ENCODE measurements at regions not wholly inside any gene's neighbourhood (a gene's known extent, or its start where the extent isn't known, plus 50 kb on each side); places are given as distances from the start of the nearest gene placed in this dataset.
"Not testable (repeated sequence)": the region's sequence is repeated elsewhere in the genome, so short reads cannot be mapped to it uniquely, and the experiment has no call there.

DNA sequence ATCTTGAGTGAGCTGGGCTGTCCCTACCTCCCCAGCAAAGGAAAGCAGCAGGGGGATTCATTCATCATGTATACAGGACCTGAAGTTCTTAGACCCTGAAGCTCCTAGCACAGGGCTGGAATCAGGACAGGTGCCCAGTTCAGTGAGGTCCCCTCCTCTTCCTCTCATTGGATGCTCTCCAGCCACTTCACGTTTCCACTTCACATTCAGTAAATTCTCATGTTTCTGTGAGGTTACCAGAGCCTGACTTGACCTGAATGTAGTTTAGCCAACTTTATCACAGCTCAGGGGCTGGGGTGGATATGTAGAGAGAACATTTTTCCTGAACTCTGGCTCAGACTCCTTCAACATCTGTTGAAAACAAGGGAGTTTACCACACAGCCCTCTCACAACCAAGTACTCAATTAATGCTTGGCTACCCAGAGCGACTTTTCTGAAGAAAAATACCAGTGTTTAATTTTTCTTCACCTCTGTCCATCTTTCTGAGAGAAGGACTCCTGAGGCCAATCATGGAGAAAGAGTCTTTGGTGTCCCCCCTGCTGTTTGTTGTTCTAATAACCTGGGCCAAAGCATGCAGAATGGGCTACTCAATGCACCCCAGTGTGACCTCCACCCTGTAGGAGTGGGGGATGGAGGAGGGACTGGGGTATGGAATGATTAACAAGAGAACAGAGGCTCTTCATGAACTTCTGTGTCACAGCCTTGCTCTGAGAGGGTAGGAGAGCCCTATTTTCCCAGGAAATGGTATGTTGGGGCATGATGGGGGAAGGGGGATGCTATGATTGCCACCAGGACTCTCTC lies 108.3 kb upstream of the FGGY start:
- DNase-seq, result no peak

DNA sequence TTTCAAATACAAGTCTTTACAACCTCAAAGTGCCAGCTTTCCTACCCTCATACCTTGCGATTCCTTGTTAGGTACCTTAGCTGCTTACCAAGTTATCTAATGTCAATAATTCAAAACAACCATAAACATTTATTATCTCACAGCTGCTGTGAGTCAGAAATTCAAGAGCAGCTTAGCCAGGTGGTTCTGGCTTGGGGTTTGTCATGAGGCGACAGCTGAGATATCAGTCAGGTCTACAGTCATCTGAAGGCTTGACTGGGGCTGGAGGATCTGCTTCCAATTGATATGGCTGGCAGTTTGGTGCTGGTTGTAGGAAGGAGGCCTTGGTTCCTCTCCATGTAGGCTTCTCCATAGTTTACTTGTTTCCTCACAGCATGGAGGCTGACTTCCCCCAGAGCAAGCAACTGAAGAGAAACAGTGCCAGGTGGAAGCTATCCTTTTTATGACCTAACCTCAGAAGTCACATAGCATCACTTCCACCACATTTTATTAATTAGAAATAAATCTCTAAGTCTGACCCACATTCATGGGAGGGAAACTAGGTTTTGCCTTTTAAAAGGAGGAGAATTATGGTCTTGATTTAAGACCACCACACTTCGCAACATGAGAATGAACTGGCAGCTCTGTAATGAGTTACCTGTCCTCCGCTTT lies 103.3 kb upstream of the FGGY start:
- no peak for DNase-seq

DNA sequence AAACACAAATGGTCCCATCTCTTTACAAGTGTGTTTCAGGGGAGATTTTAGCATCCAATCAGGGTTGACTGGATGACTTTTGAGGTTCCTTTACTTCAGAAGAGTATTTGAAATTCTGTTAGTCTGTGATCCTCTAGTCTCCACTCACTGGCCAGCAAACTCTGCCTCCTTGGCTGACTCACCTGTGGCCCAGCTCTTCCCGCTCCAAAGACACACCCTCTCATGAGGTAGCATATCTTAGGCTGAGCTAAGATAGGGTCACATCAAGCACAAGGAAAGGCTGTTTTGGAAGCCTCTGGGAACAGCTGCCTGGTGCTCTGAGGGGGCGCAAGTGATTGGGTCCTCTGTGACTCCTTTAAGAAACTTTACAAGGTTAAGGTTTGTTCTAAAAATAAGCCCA lies 102.3 kb upstream of the FGGY start:
- no peak for DNase-seq

DNA sequence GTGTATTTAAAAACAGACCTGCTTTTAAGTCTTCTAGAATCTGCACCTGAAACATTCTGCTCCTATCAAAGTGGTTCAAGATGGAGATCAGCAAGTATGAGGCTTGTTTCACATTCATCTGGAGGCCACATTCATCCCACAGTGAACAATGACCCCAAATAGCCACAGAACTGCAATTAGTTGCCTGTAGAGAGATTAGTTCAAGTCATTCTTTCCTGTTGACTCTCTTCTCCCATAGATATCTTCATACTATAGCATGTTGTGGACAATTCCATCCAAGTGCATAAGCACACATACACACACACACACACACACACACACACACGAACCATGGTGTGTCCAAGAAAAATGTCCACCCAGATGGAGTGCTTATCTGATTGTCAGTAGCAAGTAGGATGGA lies 101.7 kb upstream of the FGGY start:
- DNase-seq, result no peak

DNA sequence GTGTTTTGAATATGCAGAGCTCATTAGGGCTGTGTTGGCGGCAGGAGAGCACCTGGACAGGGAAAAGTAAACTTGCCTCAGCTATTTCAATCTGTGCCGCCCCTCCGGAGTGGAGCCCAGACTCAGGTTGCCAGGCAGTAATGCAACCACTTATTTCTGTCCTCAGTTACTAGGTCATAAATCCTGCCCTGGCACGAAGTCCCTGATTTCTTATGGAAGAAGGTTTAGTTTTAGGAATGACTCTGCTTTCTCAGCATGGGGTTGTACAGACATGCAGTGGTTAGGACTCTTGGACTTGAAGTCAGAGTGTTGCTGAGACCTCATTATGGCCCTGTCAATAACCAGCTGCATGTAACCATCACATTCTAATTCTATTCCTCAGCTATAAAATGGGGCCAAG lies 98.3 kb upstream of the FGGY start:
- DNase-seq, result no peak

DNA sequence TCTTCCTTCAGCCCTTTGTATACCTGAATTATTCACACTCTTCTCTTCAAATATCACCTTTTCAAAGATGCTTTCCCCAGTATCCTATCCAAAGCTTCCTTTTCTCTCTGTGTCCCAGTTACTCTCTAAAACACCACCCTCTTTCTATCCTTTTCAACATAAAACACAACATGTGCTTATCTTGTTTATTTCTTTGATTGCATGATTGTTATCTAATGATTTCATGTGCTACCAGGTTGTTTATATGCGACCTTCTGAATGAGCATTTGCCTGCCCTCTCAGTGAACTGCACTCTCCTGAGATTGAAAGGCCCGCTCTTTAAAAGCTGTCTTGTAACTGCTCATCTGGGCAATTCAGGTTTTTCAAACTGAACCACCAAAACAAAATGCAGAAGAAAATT lies 97.7 kb upstream of the FGGY start:
- DNase-seq, result no peak

DNA sequence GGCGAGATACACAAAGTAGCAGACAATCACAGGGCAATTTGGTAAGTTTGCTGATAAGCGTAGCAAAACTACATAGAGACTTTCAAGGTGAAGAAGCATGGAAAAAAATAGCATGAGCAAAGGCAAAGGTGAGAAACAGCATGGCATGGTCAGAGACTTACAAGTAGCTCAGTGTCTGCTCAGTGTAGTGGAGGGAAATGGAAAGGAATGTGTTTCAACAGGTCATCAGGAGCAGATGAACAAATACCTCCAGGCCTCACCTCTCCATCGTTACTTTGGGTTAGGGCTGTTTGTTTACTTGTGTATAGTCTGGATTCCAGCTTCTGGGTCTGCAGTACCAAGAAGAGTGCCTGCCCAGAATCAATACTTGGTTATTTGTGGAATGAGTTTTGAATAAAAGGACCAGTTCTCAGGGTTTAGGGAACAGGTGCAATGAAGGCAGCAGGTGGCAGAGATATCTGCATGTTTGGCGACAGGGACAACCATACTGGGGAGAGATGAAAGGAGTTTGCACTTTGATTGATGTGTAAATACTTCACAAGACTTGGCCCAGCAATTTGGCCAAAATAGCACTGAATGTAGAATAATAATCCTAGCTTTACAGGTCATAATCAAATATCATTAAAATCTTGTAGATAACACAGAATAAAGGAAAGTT lies 97.0 kb upstream of the FGGY start:
- DNase-seq, result no peak

DNA sequence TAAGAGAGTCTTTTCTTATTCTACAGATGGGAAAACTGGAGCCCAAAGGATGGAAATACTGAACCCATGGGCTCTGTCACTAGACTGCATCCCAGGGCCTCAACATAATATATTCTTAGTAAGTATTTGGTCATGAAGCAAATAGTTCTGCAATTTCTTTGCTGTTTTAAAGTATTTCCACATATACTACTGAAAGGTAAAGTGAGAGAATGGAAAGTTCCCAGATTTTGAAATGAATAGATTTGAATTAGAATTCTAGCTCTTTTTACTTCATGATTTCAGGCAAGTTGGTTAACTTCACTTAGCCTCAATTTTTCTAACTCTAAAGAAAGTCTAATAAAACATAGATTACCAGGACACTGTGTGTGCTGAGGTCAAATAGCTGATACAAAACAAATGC lies 95.6 kb upstream of the FGGY start:
- DNase-seq, result no peak

DNA sequence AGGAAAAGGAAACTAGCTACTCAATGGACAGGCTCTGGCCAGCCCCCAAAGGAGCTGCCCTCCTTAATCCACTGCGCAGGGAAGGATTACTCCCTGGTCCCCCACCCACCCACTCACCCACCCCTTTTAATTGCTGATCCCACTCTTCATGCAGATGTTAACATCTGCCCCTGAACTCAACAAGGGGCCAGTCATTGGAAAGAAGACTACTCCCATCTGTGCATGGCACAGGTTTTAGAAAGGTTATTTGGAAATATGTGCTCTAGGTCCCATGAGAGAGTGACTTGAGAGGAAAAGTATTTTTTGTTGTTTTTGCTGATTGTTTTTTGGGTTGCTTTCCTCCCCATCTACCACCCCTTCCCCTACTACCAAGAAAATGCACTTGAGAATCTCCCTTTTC lies 94.4 kb upstream of the FGGY start:
- no peak for DNase-seq

DNA sequence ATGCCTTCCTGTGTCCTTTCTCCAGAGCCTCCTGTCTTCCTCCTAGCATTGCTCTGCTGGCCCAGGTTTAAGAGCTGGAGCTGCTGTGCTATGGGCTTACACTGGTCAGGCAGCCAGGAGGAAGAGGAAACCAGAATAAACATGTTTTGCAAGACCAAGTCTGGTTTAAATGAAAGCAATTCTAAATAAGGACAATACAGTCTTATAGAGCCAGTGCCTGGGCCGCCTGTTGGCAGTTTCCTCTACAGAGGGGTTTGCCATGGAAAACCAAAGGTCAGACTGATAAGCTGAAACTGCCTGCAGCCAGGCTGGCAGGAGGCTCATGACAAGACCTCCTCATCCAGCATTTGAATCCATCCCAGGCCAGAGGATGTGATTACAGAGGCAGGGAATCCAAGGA lies 92.9 kb upstream of the FGGY start:
- no peak for DNase-seq

DNA sequence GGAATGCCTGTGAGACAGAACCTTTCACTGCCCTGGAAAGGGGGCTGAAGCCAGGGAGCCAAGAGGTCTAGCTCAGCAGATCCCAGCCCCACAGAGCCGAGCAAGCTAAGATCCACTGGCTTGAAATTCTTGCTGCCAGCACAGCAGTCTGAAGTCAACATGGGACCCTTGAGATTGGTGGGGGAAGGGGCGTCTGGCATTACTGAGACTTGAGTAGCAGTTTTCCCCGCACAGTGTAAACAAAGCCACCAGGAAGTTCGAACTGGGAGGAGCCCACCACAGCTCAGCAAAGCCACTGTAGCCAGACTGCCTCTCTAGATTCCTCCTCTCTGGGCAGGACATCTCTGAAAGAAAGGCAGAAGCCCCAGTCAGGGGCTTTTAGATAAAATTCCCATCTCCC lies 90.3 kb upstream of the FGGY start:
- not testable (repeated sequence) for DNase-seq

DNA sequence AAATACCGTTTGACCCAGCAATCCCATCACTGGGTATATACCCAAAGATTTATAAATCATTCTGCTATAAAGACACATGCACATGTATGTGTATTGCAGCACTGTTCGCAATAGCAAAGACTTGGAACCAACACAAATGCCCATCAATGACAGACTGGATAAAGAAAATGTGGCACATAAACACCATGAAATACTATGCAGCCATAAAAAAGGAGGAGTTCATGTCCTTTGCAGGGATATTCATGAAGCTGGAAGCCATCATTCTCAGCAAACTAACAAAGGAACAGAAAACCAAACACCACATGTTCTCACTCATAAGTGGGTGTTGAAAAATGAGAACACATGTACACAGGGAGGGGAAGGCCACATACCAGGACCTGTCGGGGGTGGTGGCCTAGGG lies 86.5 kb upstream of the FGGY start:
- not testable (repeated sequence) for DNase-seq

DNA sequence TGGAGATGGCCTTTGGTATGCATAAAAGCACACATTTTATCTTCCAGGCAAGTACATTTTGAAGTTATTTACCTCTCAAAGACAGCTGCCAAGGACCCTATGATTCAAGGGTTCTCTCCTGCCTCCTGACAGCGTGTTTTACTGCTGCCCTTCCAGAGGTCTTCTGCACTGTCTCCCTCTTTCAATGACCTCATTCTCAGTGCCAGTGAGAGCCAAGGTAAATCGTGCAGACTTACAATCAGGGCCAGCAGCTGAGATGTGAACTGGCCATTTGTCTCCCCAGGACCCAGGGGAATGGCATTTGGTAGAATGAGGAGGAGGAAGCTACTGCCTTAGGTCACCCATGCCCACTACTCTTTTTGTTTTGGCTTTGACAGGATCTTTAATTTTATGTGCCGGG lies 84.2 kb upstream of the FGGY start:
- no peak for DNase-seq

DNA sequence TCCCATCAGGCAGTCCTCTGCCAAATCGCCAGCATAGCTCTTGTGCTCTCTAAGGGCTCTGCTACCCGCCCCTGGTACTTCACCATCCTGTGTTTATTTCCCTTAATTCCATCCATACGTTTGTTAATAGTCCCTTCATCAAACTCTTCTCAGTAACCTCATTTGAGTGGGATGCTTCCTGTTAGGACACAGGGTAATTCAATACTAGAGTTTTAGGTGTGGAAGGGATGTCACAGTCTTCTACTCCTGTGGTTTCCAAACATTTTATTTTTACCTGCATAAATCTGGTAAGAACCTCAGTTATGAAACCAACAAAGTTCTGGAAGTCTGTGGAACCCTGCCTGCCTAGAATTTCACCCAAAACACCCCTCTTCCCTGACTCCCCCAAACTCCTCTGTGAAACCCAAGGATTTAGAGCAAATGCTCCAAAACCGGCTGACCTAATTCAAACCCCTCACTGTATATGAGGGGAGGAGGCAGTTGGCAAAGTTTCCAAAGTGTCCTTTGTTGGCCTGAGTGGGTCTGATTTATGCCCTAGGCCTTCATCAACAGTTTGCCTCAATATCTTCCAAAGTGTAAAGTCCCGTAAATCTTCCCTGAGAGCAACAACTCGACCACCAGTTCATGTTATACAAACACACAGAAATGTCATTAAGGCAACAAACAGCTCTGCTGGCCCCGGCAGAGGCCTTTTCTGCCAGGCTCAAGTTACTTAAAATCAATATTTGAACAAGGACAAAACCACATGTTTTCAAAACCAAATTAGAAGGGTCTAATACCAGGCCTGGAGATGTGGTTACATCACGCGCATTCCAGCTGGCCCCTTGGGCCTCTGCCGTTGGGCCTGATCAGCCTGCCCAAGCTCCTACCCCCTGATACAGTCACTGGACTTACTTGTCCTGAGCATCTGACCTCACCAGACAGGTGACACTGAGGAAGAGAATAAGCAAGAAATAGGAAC lies 82.4 kb upstream of the FGGY start:
- DNase-seq, result no peak

DNA sequence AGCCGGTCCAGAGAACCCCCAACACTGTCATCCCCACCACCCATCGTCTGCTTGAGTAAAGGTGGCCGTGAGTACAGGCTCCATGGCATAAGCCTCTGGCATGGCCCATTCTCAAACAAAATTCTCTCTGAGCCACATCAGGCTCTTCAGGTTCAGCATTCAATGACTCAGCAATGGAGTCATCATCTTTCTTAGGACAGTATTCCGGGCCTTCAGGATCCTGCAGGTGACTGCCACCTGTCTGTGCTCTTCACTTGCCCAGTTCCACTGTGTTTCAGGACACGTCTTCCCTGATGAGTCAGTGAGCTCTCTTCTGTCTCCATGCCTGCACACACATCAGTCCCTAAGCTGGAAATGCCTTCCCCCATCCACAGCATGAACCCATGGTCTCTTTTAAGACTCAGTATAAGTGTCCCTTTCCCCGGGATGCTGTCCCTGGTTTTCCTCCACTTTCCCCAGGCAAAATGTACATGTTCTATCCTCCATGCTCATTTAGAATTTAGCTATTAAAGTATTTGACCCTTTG lies 81.1 kb upstream of the FGGY start:
- DNase-seq, result no peak

DNA sequence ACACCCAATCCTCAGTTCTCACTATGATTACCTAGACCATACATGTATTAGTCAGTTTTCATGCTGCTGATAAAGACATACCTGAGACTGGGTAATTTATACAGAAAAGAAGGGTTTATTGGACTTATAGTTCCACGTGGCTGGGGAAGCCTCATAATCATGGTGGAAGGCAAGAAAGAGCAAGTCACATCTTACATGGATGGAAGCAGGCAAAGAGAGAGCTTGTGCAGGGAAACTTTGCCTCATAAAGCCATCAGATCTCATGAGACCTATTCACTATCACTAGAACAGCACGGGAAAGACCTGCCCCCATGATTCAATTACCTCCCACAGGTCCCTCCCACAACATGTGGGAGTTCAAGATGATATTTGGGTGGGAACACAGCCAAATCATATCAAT lies 79.5 kb upstream of the FGGY start:
- DNase-seq, result not testable (repeated sequence)

DNA sequence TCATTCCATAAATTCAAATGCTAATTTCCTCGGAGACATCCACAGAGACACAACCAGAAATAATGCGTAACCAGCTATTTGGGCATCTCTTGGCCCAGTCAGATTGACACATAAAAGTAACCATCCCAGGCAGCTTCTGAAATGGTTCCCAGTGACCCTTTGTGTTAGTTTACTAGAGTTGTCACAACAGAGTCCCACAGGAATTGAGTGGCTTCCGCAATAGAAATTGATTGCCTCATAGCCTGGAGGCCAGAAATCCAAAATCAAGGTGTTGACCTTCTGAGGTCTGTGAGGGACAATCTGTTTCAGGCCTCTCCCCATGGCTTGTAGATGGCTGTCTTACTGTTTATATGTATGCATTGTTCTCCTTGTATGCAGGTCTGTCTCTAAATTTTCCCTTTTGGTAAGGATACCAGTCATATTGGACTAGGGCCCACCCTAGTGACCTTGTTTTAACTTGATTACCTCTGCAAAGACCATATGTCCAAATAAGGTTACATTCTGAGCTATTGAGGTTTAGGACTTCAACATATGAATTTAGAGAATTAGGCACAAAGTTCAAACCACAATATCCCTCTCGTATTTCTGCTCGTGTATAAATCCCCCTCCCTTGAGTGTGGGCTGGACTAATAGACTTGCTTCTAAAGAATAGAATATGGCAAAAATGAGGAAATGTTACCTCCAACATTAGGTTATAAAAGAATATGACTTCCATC lies 78.2 kb upstream of the FGGY start:
- DNase-seq, result no peak

DNA sequence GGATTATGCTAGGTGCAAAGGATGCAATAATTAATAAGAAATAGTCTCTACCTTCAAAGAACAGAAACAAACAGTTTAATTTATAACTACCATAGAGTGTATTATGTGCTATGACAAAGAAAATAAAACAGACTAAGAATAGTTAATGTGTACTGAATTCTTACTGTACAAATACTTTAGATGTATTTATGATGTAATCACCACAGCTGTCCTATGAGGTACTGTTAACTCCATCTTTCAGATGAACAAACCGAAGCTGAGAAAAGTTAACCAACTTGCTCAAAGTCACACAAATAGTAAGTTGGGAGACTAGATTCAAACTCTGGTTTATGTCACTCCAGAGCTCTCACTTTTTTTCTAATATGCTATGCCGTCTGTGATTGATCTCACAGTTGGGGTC lies 77.0 kb upstream of the FGGY start:
- DNase-seq, result no peak

DNA sequence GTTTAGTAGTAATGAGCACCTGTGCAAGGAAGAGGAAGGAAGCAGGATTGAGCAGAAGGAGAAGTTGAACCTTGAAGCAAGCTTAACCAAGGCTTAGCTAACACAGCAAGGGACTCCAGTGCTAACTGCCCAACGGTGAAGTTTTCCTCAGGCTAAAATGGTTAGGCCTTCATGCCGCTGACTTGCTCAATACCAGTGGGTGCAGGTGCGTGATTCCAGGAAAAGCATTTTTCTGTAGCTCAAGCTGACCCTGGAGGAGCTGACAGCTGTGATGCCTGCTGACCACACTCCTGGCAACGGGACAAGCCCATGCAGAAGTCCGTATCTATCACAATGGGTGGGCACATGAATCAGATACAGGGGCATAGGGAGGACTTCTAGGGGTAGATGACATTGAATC lies 76.5 kb upstream of the FGGY start:
- DNase-seq, result no peak

DNA sequence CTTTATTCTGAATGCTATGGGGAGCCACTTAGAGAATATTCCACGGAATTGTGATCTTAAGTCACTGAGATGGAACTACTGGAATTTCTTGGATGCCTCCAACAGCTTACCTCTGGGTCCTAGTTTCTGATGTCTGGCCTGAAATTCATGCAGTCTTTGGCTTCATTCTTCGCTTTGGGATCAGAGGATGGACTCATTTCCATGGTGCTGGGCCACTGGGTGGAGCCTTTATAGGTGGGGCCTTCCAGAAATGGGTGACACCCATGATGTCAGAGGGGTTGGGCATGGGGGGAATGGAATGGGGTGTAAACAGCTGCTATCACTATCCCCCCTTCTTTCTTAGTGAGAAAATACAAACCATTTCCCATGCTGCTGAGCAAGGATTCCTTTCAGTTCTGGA lies 73.7 kb upstream of the FGGY start:
- no peak for DNase-seq

DNA sequence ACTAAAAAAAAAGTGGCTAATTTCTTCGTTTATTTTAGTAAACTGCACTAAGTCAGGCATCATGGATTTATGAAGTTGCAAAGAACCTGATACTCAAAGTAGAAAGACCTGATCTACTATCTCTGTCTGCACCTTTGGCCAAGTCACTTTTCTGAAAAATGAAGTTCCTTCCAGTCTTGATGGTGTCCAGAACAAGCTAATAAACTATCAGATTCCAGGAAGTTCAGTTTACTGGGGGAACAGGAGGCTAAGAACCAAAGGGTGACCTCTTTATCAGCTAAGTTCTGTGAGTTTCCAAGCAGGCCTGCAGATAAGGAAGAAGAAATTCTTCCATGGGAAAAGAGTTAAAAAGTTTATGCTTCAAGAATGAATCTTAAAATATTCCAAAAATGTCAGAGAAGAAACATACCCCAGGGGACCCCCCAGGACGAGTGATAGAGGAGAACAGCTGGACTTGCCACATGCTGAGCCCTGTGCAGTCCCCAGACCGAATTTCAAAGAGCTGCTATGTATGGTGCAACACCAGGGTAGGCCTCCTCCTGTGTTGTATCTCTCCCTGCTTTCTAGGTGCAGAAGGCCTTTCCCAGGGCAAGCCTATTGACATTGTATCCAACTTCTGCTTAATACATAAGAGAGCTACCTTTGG lies 72.8 kb upstream of the FGGY start:
- no peak for DNase-seq

Data from NCI-H2171 treated with DMSO at 0.1 percent for 48 hours (cell line).